Parathyroid adenoma (tissue), 2 donors: ENCODE measurements at regions not wholly inside any gene's neighbourhood (a gene's known extent, or its start where the extent isn't known, plus 50 kb on each side); places are given as distances from the start of the nearest gene placed in this dataset.
"Not testable (repeated sequence)": the region's sequence is repeated elsewhere in the genome, so short reads cannot be mapped to it uniquely, and the experiment has no call there.

Source experiments
- H2AFZ ChIP-seq: fragments of 300-600 bp; sonication (generic); one replicate; pipeline ENCODE4 v1.7.0; 2017; ENCODE audit warnings: antibody characterized with exemption, mild to moderate bottlenecking
- H3K27ac ChIP-seq: fragments of 300-600 bp; sonication (generic); one replicate; pipeline ENCODE4 v1.7.0; 2017
- H3K27me3 ChIP-seq: fragments of 300-600 bp; sonication (generic); one replicate; pipeline ENCODE4 v1.7.0; 2017; ENCODE audit warnings: low read length; ENCODE audit not compliant: control insufficient read depth, insufficient read depth
- H3K36me3 ChIP-seq: fragments of 300-600 bp; sonication (generic); one replicate; pipeline ENCODE4 v1.7.0; 2017; ENCODE audit warnings: low read length; ENCODE audit not compliant: control insufficient read depth, insufficient read depth
- H3K4me1 ChIP-seq: fragments of 300-600 bp; sonication (generic); one replicate; pipeline ENCODE4 v1.7.0; 2017; ENCODE audit warnings: control low read depth
- H3K4me2 ChIP-seq: fragments of 300-600 bp; sonication (generic); one replicate; pipeline ENCODE4 v1.7.0; 2017; ENCODE audit warnings: low read length
- H3K4me3 ChIP-seq: fragments of 300-600 bp; sonication (generic); one replicate; pipeline ENCODE4 v1.7.0; 2017; ENCODE audit warnings: low read depth, low read length
- H3K79me2 ChIP-seq: fragments of 300-600 bp; sonication (generic); one replicate; pipeline ENCODE4 v1.7.0; 2017; ENCODE audit warnings: control low read depth
- H3K9ac ChIP-seq: fragments of 300-600 bp; sonication (generic); one replicate; pipeline ENCODE4 v1.7.0; 2017; ENCODE audit warnings: mild to moderate bottlenecking
- H3K9me3 ChIP-seq: fragments of 300-600 bp; sonication (generic); one replicate; pipeline ENCODE4 v1.7.0; 2017; ENCODE audit warnings: low read length; ENCODE audit not compliant: control insufficient read depth
- TF ChIP-seq, protein P1 (sequence below): fragments of 300-600 bp; sonication (generic); IDR thresholded peaks from one replicate; pipeline ENCODE4 v1.7.0; 2017; ENCODE audit warnings: antibody characterized with exemption, mild to moderate bottlenecking
- donor health status: primary hyperparathyroidism.

DNA sequence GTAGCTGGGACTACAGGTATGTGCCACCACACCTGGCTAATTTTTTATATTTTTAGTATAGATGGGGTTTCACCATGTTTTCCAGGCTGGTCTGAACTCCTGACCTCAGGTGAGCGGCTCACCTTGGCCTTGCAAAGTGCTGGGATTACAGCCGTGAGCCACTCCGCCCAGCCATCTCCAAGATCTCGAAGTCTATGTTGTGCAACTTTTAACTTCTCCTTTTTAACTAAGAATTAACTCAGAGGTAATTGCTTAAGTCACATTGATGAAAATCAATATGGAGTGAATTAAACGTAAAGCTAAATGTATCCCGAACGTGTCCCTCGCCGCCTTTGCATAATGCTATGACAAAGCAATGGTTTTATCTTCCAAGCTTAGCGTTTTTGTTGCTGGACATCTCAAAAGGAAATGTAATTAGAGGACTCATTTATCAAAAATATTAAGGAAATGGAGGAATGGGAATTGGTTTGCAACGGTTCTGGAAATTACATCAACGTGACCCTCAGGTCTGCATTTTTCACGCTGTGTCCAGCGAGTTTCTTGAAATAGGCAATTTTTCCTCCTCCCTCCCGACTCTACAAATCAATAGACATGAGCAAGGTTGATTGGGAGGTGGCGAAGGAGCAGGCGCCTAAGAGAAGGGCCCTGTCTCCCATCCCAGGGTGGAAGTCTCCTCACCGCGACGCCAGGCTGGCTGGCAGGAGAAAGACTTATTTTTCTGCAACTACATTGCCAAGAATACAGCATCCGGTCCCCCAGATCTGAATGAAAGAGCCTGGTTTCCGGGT is 89.8 kb downstream of the TMEM130 start:
- no peak overlapping the region for H3K4me2 ChIP-seq
- H3K9me3 ChIP-seq, result no peaks in the 10 kb centered on the region
- TF ChIP-seq, protein P1, sequence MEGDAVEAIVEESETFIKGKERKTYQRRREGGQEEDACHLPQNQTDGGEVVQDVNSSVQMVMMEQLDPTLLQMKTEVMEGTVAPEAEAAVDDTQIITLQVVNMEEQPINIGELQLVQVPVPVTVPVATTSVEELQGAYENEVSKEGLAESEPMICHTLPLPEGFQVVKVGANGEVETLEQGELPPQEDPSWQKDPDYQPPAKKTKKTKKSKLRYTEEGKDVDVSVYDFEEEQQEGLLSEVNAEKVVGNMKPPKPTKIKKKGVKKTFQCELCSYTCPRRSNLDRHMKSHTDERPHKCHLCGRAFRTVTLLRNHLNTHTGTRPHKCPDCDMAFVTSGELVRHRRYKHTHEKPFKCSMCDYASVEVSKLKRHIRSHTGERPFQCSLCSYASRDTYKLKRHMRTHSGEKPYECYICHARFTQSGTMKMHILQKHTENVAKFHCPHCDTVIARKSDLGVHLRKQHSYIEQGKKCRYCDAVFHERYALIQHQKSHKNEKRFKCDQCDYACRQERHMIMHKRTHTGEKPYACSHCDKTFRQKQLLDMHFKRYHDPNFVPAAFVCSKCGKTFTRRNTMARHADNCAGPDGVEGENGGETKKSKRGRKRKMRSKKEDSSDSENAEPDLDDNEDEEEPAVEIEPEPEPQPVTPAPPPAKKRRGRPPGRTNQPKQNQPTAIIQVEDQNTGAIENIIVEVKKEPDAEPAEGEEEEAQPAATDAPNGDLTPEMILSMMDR, result no peak
- no peaks in the 10 kb centered on the region for H3K79me2 ChIP-seq
- no peak overlapping the region for H3K9ac ChIP-seq
- no peaks in the 10 kb centered on the region for H3K27me3 ChIP-seq
- no peaks in the 10 kb centered on the region for H3K36me3 ChIP-seq
- no peak overlapping the region for H3K27ac ChIP-seq
- no peak overlapping the region for H3K4me3 ChIP-seq
- no peaks in the 10 kb centered on the region for H3K4me1 ChIP-seq
- no peak overlapping the region for H2AFZ ChIP-seq

DNA sequence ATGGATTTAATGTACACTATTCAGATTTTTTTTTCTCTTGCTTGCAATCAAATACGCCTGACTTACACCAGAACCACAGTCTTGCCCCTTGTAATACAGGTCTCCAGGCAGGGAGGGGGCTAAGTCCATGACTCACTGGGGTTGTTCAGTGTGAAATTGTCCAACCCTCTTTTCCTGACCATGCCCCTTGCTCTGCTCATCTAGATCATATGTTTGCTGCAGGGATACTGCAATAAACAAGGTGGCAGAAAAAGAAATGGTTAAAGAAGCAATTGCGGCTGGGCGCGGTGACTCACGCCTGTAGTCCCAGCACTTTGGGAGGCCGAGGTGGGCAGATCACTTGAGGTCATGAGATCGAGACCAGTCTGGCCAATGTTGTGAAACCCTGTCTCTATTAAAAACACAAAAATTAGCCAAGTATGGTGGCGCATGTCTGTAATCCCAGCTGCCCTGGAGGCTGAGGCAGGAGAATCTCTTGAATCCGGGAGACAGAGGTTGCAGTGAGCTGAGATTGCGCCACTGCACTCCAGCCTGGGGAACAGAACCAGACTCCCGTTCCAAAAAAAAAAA is 85.5 kb downstream of the TMEM130 start:
- Histone ChIP-seq H3K79me2 (no peaks in the 10 kb centered on the region), H2AFZ (no peak overlapping the region), H3K36me3 (no peaks in the 10 kb centered on the region), H3K4me3 (no peak overlapping the region), H3K9ac (no peak overlapping the region), H3K9me3 (no peaks in the 10 kb centered on the region), H3K27ac (no peak overlapping the region), H3K4me1 (no peaks in the 10 kb centered on the region), H3K27me3 (no peaks in the 10 kb centered on the region), H3K4me2 (no peak overlapping the region)
- TF ChIP-seq, protein P1, result no peak

DNA sequence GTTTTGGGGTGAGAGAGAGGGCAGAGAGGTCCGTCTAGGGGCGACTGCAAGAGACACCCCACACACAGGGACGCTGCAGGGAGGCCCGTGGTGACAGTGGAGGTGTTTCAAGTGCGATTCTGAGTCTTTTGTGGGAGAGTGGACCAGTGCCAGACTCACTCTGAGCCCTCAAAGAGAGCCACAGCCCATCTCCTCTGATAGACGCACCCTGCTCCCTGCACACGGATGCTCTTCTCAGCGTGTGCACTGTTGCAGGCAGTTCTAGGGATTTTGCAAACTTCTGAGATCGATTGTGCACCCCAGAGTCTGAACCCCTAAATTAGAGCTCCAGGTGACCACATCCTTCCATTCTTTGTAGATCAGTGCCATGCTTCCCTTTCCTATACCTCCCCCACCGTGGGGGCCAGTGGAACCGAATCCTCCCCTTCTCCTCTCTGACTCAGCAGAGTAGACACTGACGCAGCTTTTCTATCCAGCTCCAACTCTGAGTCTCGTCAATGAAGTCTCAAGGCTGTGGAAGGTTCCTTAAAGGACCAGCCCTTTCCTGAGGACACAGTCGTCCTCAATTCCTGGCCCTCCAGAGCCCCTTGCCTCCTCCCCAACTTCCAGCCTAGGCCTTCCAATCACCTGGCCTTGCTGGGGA is 83.8 kb downstream of the TMEM130 start:
- Histone ChIP-seq H3K9ac (no peak overlapping the region), H3K4me2 (no peak overlapping the region), H3K79me2 (no peaks in the 10 kb centered on the region), H3K4me1 (no peaks in the 10 kb centered on the region), H3K27ac (no peak overlapping the region), H3K36me3 (no peaks in the 10 kb centered on the region), H3K4me3 (no peak overlapping the region), H2AFZ (no peak overlapping the region), H3K9me3 (no peaks in the 10 kb centered on the region), H3K27me3 (no peaks in the 10 kb centered on the region)
- TF ChIP-seq, protein P1, result no peak

DNA sequence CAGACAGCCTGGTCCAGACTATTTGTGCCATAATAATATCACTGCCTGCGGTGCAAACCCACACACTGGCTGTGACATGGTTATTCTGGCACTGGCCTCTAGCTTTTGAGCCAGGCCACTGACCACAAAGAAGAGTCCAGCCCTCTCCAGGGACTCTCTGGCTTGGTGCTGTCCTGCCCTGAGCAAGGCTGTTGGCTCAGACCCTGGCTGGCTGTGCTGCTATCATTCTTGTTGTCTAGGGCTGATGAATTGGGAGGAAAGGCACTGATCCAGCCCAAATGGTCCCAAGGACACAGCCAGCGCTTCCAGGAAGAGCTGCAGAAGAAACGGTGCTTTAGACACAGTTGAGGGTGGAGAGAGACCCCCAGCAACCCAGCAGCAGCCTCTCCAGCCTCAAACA is 80.8 kb downstream of the TMEM130 start:
- Histone ChIP-seq H3K27me3 (no peaks in the 10 kb centered on the region), H2AFZ (no peak overlapping the region), H3K4me2 (no peak overlapping the region), H3K9ac (no peak overlapping the region), H3K79me2 (no peaks in the 10 kb centered on the region), H3K4me3 (no peak overlapping the region), H3K36me3 (no peaks in the 10 kb centered on the region), H3K27ac (no peak overlapping the region), H3K4me1 (no peaks in the 10 kb centered on the region), H3K9me3 (no peaks in the 10 kb centered on the region)
- TF ChIP-seq, protein P1, result no peak

DNA sequence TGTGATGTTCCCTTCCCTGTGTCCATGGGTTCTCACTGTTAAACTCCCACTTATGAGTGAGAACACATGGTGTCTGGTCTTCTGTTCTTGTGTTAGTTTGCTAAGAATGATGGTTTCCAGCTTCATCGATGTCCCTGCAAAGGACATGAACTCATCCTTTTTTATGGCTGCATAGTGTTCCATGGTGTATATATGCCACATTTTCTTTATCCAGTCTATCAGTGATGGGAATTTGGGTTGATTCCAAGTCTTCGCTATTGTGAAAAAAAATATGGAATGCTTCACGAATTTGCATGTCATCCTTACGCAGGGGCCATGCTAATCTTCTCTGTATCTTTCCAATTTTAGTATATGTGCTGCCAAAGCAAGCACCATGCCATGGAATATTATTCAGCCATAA is 75.4 kb downstream of the TMEM130 start:
- H3K27me3 ChIP-seq, H3K4me3 ChIP-seq, H3K79me2 ChIP-seq, H3K27ac ChIP-seq, H2AFZ ChIP-seq, H3K36me3 ChIP-seq, H3K9ac ChIP-seq, H3K4me2 ChIP-seq, H3K9me3 ChIP-seq, H3K4me1 ChIP-seq: not testable (repeated sequence)
